Neuron (in vitro differentiated cells): ENCODE measurements at regions not wholly inside any gene's neighbourhood (a gene's known extent, or its start where the extent isn't known, plus 50 kb on each side); places are given as distances from the start of the nearest gene placed in this dataset.

Experiments
- H2AFZ ChIP-seq: one replicate; pipeline ENCODE4 v1.6.1; 2013; ENCODE audit warnings: low read depth, mild to moderate bottlenecking, inconsistent platforms, low read length, moderate library complexity
- H3K27me3 ChIP-seq: one replicate; pipeline ENCODE4 v1.6.1; 2013; ENCODE audit warnings: low read length; ENCODE audit not compliant: insufficient read depth
- H3K36me3 ChIP-seq: one replicate; pipeline ENCODE4 v1.6.1; 2013; ENCODE audit warnings: low read length; ENCODE audit not compliant: insufficient read depth
- H3K4me1 ChIP-seq: one replicate; pipeline ENCODE4 v1.6.1; 2013; ENCODE audit warnings: low read length; ENCODE audit not compliant: insufficient read depth
- H3K4me3 ChIP-seq: 2 replicates; pipeline ENCODE4 v1.5.1; 2013; ENCODE audit warnings: mild to moderate bottlenecking, low read length, moderate library complexity
- H3K9me3 ChIP-seq: one replicate; pipeline ENCODE4 v1.6.1; 2013; ENCODE audit warnings: low read length

DNA sequence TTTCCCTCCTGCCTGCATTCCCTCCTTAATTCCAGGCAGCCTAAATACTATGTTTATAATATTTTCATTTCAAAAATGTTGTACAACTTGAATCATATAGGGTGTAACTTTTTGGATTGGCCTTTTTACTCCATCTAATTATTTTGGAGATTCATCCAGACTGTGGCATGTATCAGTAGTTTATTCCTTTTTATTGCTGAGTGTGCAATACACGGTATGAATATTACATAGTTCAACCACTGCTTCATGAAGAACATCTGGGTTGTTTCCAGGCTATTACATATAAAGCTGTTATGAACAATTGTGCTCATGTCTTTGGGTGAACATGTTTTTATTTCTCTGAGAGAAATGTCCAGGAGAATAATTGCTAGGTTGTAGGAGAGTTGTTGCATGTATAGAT, 253.5 kb upstream of the SLC35B3 start:
- peaks cover 4% of the 10 kb centered on the region for H3K9me3 ChIP-seq
- no peaks in the 10 kb centered on the region for H3K4me1 ChIP-seq
- no peak overlapping the region for H3K4me3 ChIP-seq
- H3K27me3 ChIP-seq, result no peaks in the 10 kb centered on the region
- H3K36me3 ChIP-seq, result no peaks in the 10 kb centered on the region
- no peak overlapping the region for H2AFZ ChIP-seq

- H3K27me3 ChIP-seq, result no peaks in the 10 kb centered on the region
- H3K4me3 ChIP-seq, result no peak overlapping the region
- H3K9me3 ChIP-seq, result no peaks in the 10 kb centered on the region
- H2AFZ ChIP-seq, result no peak overlapping the region
- H3K36me3 ChIP-seq, result no peaks in the 10 kb centered on the region
- H3K4me1 ChIP-seq, result no peaks in the 10 kb centered on the region
These were observed 250.7 kb upstream of the SLC35B3 start for GRCh38 chr6:8686077-8686476.

- Histone ChIP-seq H3K4me3 (no peak overlapping the region), H3K36me3 (no peaks in the 10 kb centered on the region), H3K27me3 (no peaks in the 10 kb centered on the region), H3K4me1 (no peaks in the 10 kb centered on the region), H2AFZ (no peak overlapping the region), H3K9me3 (no peaks in the 10 kb centered on the region)
These were observed 247.9 kb upstream of the SLC35B3 start for GRCh38 chr6:8683204-8683603.

GRCh38 chr6:8679823-8680222, 244.5 kb upstream of the SLC35B3 start:
- H3K36me3 ChIP-seq, result no peaks in the 10 kb centered on the region
- no peak overlapping the region for H2AFZ ChIP-seq
- no peak overlapping the region for H3K4me3 ChIP-seq
- no peaks in the 10 kb centered on the region for H3K27me3 ChIP-seq
- no peaks in the 10 kb centered on the region for H3K4me1 ChIP-seq
- no peaks in the 10 kb centered on the region for H3K9me3 ChIP-seq

DNA sequence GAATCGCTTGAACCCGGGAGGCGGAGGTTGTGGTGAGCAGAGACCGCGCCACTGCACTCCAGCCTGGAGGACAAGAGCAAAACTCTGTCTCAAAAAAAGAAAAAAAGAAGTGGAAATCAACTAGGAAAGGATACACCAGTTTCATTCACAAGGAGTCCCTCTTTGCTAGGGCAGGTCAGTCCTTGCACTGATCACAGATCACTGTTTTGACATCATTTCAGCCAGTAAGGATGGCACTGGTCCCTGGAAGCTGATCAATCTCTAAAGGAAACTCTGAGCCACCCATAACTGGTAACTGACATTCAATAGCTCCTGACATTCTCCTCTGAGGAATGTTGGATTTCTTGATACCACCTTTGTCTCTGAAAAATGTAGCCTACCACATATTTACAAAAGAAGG, 243.1 kb upstream of the SLC35B3 start:
- H3K36me3 ChIP-seq, result no peaks in the 10 kb centered on the region
- no peaks in the 10 kb centered on the region for H3K9me3 ChIP-seq
- H3K27me3 ChIP-seq, result no peaks in the 10 kb centered on the region
- no peaks in the 10 kb centered on the region for H3K4me1 ChIP-seq
- H3K4me3 ChIP-seq, result no peak overlapping the region
- H2AFZ ChIP-seq, result no peak overlapping the region

- Histone ChIP-seq H3K4me3 (no peak overlapping the region), H3K27me3 (no peaks in the 10 kb centered on the region), H3K4me1 (no peaks in the 10 kb centered on the region), H3K36me3 (no peaks in the 10 kb centered on the region), H3K9me3 (no peaks in the 10 kb centered on the region), H2AFZ (no peak overlapping the region)
These were observed 238.8 kb upstream of the SLC35B3 start for GRCh38 chr6:8674126-8674525.

- Histone ChIP-seq H3K9me3 (no peaks in the 10 kb centered on the region), H3K27me3 (no peaks in the 10 kb centered on the region), H3K4me3 (no peak overlapping the region), H2AFZ (no peak overlapping the region), H3K4me1 (no peaks in the 10 kb centered on the region), H3K36me3 (no peaks in the 10 kb centered on the region)
These were observed 237.5 kb upstream of the SLC35B3 start for GRCh38 chr6:8672882-8673281.

DNA sequence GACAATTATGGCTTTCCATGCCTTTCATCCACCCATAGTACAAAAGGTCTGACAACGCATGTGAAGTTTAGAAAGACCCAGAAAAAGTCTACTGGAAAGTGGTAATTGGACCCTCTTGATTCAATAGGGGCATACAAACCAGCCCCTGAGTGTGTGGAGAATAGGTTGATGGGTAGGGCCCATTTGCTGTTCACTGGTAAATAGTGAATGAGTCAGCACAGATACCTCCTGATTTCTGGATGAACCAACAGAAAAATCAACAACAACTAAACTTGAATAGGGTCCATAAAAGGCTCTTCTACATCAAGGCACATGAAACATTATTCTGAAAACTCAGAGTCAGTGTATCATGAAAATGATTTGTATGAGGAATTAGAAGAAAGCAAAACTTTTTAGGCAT, 235.4 kb upstream of the SLC35B3 start:
- Histone ChIP-seq H2AFZ (no peak overlapping the region), H3K36me3 (no peaks in the 10 kb centered on the region), H3K27me3 (no peaks in the 10 kb centered on the region), H3K4me3 (no peak overlapping the region), H3K4me1 (no peaks in the 10 kb centered on the region), H3K9me3 (no peaks in the 10 kb centered on the region)

DNA sequence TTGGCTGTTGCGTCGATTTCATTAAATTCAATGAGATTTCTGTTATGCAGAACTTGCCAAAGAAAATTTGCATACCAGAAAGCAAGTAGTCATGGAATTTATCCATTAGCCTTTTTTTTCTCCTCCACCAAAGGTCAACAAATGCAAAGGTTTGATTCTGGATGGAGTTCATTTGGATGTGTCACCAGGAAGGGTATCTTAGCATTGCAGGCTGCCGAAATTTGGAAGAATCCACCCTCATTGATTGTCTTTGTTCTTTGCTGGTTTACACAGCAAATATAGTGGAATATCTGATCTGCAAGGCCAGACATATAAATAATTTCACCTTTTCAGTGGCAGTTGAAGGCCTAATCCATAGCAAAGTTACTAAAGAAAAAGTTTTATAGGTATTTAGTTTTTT, 229.4 kb upstream of the SLC35B3 start:
- Histone ChIP-seq H3K4me1 (no peaks in the 10 kb centered on the region), H3K36me3 (no peaks in the 10 kb centered on the region), H3K9me3 (no peaks in the 10 kb centered on the region), H2AFZ (no peak overlapping the region), H3K4me3 (no peak overlapping the region), H3K27me3 (no peaks in the 10 kb centered on the region)

DNA sequence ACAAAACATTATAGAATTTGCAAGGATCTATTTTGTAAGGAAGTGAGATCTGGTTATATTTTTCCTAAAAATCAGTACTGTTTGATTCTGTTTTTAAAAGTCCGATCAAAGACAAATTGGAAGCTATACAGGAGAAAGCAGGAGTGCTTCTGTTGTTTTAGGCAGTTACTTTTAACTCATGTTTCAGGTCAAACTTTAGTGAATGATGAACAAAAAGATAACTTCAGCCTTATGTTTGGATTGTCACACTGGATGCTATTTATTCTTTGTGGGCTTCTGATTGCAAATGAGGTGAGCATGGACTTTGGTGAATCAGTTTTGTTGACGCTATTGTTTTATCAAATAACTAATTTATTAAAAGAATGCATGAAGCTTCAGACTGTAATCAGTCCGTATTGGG, 228.7 kb upstream of the SLC35B3 start:
- no peak overlapping the region for H2AFZ ChIP-seq
- H3K36me3 ChIP-seq, result no peaks in the 10 kb centered on the region
- H3K9me3 ChIP-seq, result no peaks in the 10 kb centered on the region

DNA sequence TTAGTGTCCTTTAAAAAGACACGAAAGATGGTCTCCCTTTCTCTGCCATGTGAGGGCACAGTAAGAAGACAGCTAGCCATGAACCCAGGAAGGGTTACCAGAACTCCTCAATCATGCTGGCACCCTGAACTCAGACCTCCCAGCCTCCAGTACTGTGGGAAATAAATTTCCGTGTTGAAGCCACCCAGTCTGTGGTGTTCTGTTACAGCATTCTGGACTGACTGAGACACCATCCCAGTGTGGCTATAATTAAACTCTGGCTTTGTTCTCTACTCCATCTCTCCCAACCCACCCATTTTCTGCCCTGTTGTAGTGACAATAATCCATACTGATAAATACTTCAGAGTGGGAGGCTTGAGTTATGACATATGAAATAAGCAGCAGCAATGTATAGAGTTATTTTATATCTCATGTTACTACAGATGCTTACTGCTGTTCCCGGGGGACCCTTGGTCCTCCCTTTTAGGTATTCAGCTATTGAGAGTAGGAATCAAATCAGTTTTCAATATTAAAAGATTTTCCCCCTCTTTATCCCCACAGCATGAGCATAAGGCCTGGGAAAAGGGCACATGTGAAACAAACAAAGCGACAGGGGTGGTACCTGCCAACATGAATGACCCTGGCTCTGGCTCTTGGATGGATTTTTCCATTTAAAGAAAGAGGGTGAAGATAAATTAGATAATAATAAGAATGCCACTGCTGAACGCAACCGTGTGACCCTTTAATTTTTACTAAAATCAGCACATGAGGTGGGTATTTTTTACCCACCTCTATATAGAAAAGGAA, 224.3 kb upstream of the SLC35B3 start:
- Histone ChIP-seq H3K36me3 (no peaks in the 10 kb centered on the region), H3K4me3 (no peak overlapping the region), H3K9me3 (no peaks in the 10 kb centered on the region), H3K4me1 (no peaks in the 10 kb centered on the region), H2AFZ (no peak overlapping the region), H3K27me3 (no peaks in the 10 kb centered on the region)

More for the DNA sequence above, 228.7 kb upstream of the SLC35B3 start:
- H3K4me1 ChIP-seq, result no peaks in the 10 kb centered on the region
- H3K27me3 ChIP-seq, result no peaks in the 10 kb centered on the region
- H3K4me3 ChIP-seq, result no peak overlapping the region

DNA sequence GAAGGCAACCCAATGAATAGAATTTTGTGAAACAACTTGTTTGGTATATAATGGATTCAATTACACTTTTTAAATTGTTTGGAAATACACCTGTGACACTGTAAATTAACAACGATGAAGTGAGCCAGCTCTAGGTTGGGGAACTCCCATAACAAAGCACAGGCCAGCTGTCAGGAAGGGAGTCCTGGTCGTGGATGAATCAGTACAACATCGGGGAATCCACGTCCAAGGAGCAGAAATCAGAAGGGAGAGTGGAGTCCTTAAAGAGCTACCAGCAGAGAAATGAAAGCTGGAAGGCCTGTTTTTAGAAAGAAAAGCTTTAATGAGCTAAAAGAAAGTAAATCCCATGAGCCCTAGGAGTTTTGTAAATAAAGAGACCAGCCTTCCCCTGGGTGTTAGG, 223.1 kb upstream of the SLC35B3 start:
- H3K4me1 ChIP-seq, result no peaks in the 10 kb centered on the region
- no peak overlapping the region for H2AFZ ChIP-seq
- H3K9me3 ChIP-seq, result no peaks in the 10 kb centered on the region
- no peaks in the 10 kb centered on the region for H3K27me3 ChIP-seq
- H3K4me3 ChIP-seq, result no peak overlapping the region
- no peaks in the 10 kb centered on the region for H3K36me3 ChIP-seq

GRCh38 chr6:8657522-8657921, 222.2 kb upstream of the SLC35B3 start:
- Histone ChIP-seq H3K9me3 (no peaks in the 10 kb centered on the region), H3K36me3 (no peaks in the 10 kb centered on the region), H3K4me3 (no peak overlapping the region), H3K4me1 (no peaks in the 10 kb centered on the region), H3K27me3 (no peaks in the 10 kb centered on the region), H2AFZ (no peak overlapping the region)
